D721Med (cell line): ENCODE measurements at regions not wholly inside any gene's neighbourhood (a gene's known extent, or its start where the extent isn't known, plus 50 kb on each side); places are given as distances from the start of the nearest gene placed in this dataset.

ENCODE experiments used
- DNase-seq: peaks from one replicate; pipeline ENCODE4 v3.0.0; 2011; ENCODE audit warnings: low spot score; ENCODE audit not compliant: insufficient read length
- FAIRE-seq: peaks from 2 replicates; lab custom pipeline; 2011; peaks lifted over from hg19 to GRCh38; lab: Jason Lieb, UNC
- TF ChIP-seq, protein P1 (sequence below): IDR thresholded peaks from 2 replicates; pipeline ENCODE4 v1.5.1; 2012; ENCODE audit warnings: mild to moderate bottlenecking, control low read depth; ENCODE audit not compliant: insufficient read depth; ENCODE audit errors: missing control alignments

DNA sequence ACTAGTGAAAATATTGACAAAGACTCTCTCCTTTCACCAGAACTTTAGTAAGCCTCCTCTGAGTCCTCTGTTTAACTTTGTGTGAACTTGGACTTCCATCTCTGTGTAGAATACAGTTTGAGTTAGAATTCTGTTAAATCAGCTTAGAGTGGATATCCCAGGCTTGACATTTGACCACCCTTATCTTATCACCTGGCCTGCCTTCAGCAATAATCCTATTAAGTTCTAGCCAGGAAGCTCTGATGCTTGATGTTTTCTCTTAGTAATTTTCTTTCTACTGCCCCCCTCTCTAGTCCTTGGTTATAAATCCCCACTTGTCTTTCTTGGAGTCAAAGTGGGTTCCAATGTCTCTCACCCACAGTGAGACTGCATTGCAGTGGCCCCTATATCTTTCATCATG is 702.7 kb upstream of the GCFC2 start:
- no peak for DNase-seq
- TF ChIP-seq, protein P1, sequence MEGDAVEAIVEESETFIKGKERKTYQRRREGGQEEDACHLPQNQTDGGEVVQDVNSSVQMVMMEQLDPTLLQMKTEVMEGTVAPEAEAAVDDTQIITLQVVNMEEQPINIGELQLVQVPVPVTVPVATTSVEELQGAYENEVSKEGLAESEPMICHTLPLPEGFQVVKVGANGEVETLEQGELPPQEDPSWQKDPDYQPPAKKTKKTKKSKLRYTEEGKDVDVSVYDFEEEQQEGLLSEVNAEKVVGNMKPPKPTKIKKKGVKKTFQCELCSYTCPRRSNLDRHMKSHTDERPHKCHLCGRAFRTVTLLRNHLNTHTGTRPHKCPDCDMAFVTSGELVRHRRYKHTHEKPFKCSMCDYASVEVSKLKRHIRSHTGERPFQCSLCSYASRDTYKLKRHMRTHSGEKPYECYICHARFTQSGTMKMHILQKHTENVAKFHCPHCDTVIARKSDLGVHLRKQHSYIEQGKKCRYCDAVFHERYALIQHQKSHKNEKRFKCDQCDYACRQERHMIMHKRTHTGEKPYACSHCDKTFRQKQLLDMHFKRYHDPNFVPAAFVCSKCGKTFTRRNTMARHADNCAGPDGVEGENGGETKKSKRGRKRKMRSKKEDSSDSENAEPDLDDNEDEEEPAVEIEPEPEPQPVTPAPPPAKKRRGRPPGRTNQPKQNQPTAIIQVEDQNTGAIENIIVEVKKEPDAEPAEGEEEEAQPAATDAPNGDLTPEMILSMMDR, result no peak
- FAIRE-seq, result peak; percentile 69

- TF ChIP-seq, protein P1, result no peak
- no peak for FAIRE-seq
- no peak for DNase-seq
These were observed 695.6 kb upstream of the GCFC2 start for GRCh38 chr2:76406134-76406855.

DNA sequence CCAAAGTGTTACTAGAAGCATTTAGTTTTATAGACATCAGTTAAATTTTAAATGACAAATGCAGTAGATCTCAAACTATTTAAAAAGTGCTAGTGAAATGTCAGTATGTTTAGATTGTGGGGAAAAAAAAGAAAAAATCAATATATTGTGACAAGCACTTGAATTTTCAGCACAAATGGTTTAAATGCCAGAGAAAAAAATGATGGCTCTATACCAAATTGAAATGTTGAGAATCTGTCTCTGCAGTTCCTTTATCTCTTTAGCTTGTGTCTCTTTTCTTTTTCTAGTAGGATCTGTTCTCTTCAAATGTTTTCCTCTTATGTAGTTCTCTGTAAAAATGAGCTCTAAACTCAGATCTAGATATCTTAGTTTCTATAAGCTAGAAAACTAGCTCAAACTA is 682.6 kb upstream of the GCFC2 start:
- no peak for DNase-seq
- TF ChIP-seq, protein P1, result no peak
- FAIRE-seq, result no peak

DNA sequence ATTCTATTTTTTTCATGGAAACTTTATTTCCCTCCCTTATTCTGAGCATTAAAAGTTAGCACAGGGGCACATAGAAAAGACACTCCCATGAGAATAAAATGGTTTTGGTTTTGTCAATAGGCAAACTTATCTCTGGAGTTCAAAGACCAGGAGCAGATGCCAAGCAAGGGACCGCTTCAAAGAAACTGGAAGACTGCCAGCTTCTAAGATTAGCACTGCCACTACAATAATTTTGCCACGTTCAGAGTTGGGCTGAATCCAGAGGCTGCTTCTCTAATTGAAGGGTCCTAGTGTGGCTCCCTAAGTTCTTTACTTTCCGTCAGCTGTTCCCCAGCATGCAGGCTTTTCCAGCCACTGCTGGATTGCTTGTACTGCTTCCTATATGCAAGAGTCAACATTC is 681.0 kb upstream of the GCFC2 start:
- no peak for FAIRE-seq
- TF ChIP-seq, protein P1, result no peak
- DNase-seq, result no peak

DNA sequence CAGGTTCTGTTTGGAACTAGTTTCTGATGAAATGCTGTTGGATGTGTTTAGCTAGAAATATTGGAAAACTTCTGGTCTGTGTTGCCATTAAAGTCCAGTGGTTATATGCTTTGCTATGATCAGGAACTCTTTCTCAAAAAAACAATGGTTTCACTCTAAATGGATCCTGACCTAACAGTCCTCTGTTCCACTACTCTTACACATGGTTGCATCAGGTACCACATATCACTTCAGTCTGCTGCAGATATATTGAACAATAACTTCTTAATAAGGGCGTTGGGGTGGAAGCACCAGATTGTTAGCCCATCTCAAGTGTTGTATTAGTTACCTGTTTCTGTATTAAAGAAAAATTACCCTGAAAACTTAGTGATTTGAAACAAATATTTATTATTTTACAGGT is 676.6 kb upstream of the GCFC2 start:
- DNase-seq (no peak), FAIRE-seq (no peak)
- TF ChIP-seq, protein P1, result no peak

- FAIRE-seq (no peak), DNase-seq (no peak)
- TF ChIP-seq, protein P1, result no peak
These were observed 675.2 kb upstream of the GCFC2 start for GRCh38 chr2:76385943-76386342.

- no peak for FAIRE-seq
- no peak for DNase-seq
- TF ChIP-seq, protein P1, result no peak
These were observed 670.9 kb upstream of the GCFC2 start for GRCh38 chr2:76381624-76382023.
